ENCODE measurements at regions not wholly inside any gene's neighbourhood (a gene's known extent, or its start where the extent isn't known, plus 50 kb on each side); places are given as distances from the start of the nearest gene placed in this dataset.

DNA sequence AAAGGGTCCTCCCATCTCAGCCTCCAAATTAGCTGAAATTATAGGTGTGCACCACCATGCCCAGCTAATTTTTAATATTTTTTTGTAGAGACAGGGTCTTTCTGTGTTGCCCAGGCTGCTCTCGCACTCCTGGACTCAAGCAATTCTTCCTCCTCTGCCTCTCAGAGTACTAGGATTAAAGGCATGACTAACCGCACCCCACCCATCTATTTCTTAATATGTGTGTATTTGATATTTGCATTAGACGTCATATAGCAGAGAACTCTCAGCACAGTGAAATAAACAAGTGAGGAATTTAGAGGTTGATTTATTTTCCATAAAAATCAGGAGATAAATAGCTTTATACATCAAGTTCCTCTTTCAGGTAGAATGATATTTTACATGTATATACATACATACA, 213.5 kb downstream of the FSIP2 start:
- no peak overlapping the region for H3K9ac ChIP-seq (replicated peaks; ENCODE audit: extremely low read depth, insufficient read depth, low read length)
- no TSS peak for BruUV-seq (replicated peaks)
- H3K4me1 ChIP-seq (ENCODE audit: control insufficient read depth, extremely low read depth, insufficient read depth, low read length): no peaks in the 10 kb centered on the region
- intact Hi-C loops (cut with micrococcal nuclease): no loop called here
- DNase-seq (ENCODE audit: low read depth, low spot score): no peak
- no peaks in the 10 kb centered on the region for H3K9me1 ChIP-seq (replicated peaks; ENCODE audit: control insufficient read depth, extremely low read depth, insufficient read depth, low read length)
- H3K4me3 ChIP-seq (replicated peaks in 1 of 3; ENCODE audit: insufficient read depth in 1 of 3, low read depth in 1 of 3, low read length in 3 of 3): no peak overlapping the region
- H2AFZ ChIP-seq (ENCODE audit: low read depth, low read length): no peak overlapping the region
- no peak for FAIRE-seq
- dilution Hi-C loops (cut with MboI; ENCODE audit: extremely low pct_ligation_motif_present, low sequenced_read_pairs): no loop called here
- no peak overlapping the region for H3K4me2 ChIP-seq (ENCODE audit: insufficient read depth, low read length)
- ChIA-PET POLR2A (no interaction called here), CTCF (no interaction called here)
- no peak overlapping the region for H3K27ac ChIP-seq (ENCODE audit: insufficient read depth, low read depth, low read length)
- no peaks in the 10 kb centered on the region for H3K27me3 ChIP-seq (ENCODE audit: control insufficient read depth in 2 of 2, insufficient read depth in 2 of 2, low read length in 2 of 2)
- no peaks in the 10 kb centered on the region for H3K79me2 ChIP-seq (ENCODE audit: control insufficient read depth, insufficient read depth, low read length)
- TF ChIP-seq POLR2AphosphoS5 (IDR thresholded peaks at IDR 0.05; ENCODE audit: insufficient read depth, low read depth, low read length): no peak
- no peak for TF ChIP-seq POLR2A (IDR thresholded peaks at IDR 0.05; ENCODE audit: low read depth, low read length)
- TF ChIP-seq MYC (IDR thresholded peaks at IDR 0.05; ENCODE audit: low read depth, low read length): no peak
- no peak for TF ChIP-seq JUN (IDR thresholded peaks at IDR 0.05; ENCODE audit: borderline replicate concordance, insufficient read depth, insufficient read length, low read depth)
- TF ChIP-seq, protein P1, sequence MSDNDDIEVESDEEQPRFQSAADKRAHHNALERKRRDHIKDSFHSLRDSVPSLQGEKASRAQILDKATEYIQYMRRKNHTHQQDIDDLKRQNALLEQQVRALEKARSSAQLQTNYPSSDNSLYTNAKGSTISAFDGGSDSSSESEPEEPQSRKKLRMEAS (IDR thresholded peaks at IDR 0.05; ENCODE audit: insufficient read depth, insufficient read length): no peak
- TF ChIP-seq EZH2 (IDR thresholded peaks at IDR 0.05; ENCODE audit: borderline replicate concordance, low read depth, low read length, severe bottlenecking): no peak
- TF ChIP-seq GATA2 (IDR thresholded peaks at IDR 0.05; ENCODE audit: insufficient read depth, insufficient read length, low read depth, low read length): no peak
- TF ChIP-seq FOS (IDR thresholded peaks at IDR 0.05; ENCODE audit: borderline replicate concordance, insufficient read depth, low read length): no peak
- TF ChIP-seq, protein P2, sequence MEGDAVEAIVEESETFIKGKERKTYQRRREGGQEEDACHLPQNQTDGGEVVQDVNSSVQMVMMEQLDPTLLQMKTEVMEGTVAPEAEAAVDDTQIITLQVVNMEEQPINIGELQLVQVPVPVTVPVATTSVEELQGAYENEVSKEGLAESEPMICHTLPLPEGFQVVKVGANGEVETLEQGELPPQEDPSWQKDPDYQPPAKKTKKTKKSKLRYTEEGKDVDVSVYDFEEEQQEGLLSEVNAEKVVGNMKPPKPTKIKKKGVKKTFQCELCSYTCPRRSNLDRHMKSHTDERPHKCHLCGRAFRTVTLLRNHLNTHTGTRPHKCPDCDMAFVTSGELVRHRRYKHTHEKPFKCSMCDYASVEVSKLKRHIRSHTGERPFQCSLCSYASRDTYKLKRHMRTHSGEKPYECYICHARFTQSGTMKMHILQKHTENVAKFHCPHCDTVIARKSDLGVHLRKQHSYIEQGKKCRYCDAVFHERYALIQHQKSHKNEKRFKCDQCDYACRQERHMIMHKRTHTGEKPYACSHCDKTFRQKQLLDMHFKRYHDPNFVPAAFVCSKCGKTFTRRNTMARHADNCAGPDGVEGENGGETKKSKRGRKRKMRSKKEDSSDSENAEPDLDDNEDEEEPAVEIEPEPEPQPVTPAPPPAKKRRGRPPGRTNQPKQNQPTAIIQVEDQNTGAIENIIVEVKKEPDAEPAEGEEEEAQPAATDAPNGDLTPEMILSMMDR (IDR thresholded peaks at IDR 0.05; ENCODE audit: extremely low read depth in 1 of 2, insufficient read depth in 1 of 2, low read depth in 1 of 2, low read length in 2 of 2): no peak
- H4K20me1 ChIP-seq (replicated peaks; ENCODE audit: control insufficient read depth, extremely low read depth, insufficient read depth, low read length): no peaks in the 10 kb centered on the region
- no peaks in the 10 kb centered on the region for H3K36me3 ChIP-seq (ENCODE audit: control insufficient read depth in 2 of 2, extremely low read depth in 1 of 2, insufficient read depth in 2 of 2, low read length in 2 of 2)
- no peaks in the 10 kb centered on the region for H3K9me3 ChIP-seq (replicated peaks; ENCODE audit: control insufficient read depth, insufficient read depth, low read length)

Data from endothelial cell of umbilical vein (primary cell).